SHP77 (cell line): ENCODE measurements at regions not wholly inside any gene's neighbourhood (a gene's known extent, or its start where the extent isn't known, plus 50 kb on each side); places are given as distances from the start of the nearest gene placed in this dataset.

Experiments used
- DNase-seq, 2 experiments: peaks; one replicate each; lab custom pipeline; 2025; lab: John Stamatoyannopoulos, UW

DNA sequence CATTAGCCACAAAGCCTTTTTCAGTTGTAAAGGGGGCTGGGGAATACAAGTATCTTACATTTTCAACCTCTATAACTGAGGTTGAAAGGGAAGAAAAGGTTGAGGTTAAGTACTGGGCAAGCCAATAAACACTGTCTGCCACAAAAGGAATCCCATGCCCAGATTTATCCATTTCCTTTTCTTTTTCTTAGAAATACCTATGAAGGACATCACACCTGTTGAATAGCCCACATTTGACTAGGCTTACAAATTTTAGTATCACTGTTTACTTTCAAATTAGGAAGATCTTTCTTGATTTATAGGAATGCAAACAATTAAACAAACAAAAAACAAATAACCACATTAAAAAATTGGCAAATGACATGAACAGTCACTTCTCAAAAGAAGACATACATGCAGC is 81.0 kb upstream of the CAV2 start:
- no peak for DNase-seq

DNA sequence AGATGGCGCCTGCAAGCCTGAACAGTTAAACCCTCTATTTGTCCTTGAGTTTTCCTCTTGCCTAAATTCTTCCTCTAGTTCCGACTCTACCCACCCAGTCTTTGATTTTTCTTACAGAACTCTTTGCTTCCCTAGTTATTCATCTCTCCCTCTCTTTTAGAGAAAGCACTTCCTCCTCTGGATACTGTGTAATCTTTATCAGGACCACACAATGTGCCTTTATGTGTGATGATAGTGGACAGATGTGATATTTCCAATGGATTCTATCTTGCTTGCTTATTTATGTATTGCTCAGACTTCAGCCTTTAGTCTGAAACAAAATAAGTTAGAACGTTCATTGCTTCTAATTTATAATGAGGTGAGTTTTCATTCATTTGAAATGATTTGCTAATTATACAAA is 79.5 kb upstream of the CAV2 start:
- DNase-seq = no peak

DNA sequence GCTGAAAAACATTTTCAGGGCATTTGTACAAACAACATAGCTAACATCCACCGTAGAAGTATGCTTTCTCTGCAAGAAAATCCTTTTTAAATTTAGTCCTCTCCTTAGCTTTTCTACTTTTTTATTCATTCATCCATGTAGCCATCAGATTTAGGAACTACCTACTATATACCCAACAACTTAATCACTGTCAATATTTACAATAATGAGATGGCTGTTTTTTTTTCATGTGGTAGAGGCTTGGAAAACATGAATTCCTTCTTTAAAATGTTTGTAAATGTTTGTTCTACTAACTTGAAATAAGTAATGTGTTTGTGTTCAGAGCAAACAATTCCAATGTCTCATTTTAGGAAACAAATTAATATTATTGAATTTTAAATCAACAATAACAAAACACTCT is 78.2 kb upstream of the CAV2 start:
- DNase-seq = no peak

DNA sequence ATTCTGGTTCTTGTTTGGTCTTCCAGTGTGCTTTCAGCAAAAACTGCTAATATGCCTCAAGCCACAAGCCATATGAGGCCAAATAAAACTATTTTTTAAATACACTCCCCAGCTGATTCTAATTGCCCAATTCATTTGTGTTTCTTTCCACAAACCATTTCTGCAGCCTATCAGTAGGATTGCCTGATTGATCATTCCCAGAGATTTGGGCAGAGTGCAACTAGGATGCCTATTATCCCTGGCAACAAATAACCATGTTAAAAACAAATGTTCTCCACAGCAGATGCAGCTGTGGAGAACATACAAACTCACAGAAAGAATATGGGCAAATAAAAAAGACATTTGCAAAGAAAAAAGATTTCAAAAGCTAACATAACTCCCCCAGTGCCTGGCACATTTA is 76.9 kb upstream of the CAV2 start:
- DNase-seq = no peak

DNA sequence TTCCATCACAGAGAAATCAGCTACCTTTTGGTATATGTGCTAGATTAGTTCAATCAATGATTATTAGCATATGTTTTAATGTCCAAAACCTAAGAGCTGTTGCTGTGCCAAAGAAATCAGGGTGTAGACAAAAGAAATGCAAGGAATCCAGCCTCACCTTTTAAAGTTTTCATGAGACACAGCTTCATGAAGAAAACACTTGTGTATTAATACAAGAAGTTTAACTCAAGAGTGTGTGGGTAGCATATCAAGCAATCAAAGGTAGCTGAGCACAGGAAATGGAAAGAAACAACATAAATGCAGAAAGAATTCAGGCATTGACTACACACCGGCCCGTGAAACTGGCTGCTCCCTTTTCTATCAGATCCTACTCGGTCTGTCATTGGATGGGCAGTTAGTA is 76.0 kb upstream of the CAV2 start:
- DNase-seq = no peak

DNA sequence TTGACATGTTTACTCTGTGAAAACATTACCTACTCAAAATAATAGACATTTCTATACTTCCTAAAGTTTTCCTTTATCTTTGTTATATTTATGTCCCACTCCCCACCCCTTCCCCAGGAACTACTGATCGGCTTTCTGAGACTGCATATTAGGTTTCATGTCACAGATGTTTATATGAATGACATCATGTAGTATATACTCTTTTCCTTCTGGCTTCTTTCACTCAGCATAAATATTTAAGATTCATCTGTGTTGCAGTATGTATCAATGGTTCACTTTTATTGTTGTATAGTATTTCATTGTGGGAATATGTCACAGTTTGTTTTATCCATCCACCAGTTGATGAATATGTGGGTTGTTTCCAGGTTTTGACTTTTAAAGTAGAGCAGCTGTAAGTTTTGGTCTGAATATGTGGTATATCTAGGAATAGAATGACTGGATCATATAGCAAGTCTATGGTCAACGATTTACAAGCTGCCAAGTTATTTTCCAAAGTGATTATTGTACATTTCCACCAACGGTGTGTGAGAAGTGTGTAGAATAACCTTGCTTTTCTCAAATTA is 73.8 kb upstream of the CAV2 start:
- no peak for DNase-seq

DNA sequence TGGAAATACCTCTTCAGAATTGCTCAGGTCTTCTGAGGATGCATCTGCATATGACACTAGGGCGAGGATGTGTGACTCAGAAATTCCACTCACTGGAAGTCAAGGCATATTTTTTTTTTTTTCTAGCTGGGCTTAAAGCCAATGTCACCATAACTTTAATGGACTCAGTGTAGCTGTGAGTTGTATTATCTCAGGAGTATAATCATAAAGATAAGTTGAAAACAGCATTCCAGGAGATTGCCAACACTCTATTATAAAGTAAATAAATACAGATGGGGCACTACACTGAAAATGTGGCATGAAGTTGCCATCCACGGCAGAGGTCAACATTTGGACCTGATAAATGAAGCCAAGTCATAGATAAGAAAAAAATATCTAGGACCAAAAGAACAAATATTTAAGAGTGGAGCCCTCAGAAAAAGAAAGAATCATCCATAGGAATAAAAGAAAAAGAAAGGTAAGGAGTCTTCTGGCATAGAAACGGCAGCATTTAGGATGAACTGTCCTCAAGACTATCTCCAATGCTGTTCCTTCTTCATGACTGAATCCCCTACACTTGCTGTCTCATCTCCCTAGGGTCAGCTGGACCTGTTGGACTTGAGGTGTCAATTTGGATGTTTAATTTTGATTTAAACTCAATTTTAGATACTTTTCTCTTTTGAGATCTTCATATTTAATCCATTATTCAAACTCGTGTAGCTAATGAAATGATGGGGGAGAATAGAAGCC is 72.9 kb upstream of the CAV2 start:
- no peak for DNase-seq

DNA sequence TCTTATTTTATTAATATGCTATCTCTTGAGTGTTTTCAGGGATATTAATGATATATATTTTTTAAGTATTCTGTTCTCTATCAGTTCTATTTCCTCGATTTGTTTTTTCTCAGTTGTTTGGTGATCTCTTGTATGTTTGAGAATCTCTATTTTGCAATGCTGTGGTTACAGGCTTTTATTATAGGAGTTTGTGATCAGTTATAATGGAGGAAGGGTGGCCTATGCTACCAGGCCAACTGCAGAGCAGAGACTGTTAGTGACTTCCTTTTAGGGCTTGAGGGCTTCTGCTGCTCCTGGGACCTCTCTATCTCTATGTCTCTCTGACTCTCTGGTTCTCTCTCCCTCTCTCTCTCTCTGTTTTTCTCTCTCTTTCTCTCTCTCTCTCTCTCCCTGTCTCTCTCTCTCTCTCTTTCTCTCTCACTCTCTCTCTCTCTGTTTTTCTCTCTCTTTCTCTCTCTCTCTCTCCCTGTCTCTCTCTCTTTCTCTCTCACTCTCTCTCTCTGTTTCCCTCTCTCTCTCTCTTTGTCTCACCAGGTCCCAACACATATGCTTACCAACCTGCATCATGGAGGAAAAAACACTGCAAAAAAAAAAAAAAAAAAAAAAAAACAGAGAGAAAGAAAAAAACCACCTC is 69.4 kb upstream of the CAV2 start:
- no peak for DNase-seq

DNA sequence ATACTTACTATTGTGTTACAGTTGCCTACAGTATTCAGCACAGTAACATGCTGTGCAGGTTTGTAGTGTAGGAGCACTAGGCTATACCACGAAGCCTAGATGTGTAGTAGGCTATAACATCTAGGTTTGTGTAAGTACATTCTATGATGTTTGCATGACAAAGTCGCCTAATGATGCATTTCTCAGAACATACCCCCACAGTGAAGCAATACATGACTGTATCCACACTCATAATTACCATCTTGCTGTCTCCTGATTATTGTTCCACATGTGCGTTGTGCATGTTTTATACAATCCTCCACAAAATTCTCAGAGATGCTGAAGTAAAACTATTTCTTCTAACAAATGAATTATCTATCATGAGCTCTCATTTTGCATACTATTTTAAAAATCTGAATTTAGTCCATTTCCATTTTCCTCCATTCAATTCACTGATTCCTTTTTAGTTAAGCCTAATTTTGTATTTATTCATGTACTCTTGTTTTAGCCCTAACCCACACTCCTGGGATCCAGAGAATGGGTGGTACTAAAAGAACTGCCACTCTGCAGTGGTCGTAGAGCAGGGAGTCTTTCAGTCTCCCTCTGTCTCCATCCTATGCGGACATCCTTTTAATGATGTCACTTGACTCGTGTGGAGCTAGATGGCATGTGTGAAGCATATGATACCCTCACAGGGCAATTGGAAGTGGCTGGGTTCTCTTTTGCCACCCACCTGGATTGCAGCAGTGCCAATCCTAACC is 67.6 kb upstream of the CAV2 start:
- no peak for DNase-seq

DNA sequence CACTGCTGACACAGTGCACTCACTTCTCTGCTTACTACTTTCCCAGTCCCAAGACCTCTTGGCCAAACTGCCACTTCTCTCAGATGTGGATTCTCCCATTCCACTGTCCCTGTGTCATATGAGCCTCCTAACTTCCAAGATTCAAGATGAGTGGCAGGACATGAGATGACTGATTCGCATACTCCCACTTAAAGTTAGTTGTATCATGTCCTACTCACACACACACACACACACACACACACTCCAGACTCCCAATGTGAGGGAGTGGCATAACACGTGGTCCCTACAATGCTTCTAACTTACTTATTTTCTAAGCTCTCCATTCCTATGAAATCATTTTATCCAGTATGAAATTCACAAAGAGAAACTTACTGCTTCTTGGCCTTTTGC is 67.0 kb upstream of the CAV2 start:
- no peak for DNase-seq

DNA sequence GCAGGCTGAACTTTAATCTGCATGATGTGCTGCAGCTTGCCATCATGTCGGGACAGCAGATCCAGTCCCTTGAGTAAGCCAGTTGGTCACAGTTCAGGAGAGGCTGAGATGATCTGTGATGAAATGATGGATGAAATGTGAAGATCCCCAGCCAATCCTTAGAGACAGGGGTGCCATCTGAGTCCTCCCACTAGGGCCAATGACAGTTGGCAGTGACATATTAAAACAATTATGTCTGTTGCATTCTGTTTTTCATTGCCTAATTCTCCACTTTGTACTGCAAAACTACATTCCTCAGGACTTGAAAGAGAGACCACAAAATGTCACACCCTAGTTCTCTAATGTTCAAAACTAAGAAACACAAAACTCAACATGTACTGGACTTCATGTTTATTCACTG is 66.3 kb upstream of the CAV2 start:
- no peak for DNase-seq

DNA sequence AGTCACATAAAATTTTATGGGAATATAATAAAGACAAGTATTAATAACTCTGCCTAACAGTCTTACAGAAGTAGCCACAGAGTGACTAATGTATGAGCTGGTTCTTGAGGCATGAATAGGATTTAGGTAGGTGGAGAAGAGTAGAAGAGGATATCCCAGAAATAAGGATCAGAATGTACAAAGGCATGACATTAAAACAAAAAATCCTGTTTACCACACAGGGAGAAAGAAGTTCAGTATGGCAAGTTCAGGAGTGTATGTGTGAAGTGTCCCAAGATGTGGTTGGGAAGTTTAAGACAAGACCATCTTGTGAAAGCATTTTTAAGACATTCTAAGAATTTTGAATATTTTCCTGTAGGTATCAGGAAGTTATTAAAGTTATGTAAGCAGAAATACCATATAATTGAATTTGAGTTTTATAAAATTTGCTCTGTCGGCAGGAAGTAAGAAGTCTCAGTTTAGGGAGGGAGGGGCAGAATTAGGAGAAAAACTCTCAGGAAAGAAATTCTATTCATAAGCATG is 64.7 kb upstream of the CAV2 start:
- no peak for DNase-seq

DNA sequence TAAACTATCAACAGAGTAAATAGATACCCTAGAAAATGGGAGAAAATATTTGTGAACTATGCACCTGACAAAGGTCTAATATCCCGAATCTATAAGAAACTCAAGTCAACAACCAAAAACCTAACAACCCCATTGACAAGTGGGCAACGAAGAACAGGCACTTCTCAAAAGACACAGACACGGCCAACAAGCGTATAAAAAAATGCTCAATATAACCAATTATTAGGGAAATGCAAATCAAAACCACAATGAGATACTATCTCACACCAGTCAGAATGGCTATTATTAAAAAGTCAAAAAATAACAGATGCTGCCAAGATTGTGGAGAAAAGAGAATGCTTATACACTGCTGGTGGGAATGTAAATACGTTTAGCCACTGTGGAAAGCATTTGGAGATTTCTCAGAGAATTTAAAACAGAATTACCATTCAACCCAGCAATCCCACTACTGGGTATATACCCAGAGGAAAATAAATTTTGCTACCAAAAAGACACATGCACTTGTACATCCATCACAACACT is 63.2 kb upstream of the CAV2 start:
- DNase-seq = no peak

DNA sequence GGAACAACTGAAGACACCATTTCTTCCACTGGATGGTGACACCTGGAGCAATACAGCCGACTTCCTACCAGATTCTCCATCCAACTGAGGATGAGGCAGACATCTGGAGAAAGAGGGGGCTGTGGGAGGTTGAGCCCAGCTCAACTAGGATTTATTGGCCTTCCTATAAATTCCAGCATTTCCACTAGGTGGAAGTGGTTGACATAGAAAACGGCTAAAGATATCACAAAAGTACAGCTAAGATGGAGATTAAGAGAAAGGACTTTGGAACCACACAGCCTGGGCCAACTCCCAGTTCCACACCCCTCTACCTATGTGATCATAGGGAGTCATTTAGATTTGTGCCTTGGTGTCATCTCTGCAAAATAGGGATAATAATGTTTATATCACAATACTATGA is 61.3 kb upstream of the CAV2 start:
- no peak for DNase-seq

DNA sequence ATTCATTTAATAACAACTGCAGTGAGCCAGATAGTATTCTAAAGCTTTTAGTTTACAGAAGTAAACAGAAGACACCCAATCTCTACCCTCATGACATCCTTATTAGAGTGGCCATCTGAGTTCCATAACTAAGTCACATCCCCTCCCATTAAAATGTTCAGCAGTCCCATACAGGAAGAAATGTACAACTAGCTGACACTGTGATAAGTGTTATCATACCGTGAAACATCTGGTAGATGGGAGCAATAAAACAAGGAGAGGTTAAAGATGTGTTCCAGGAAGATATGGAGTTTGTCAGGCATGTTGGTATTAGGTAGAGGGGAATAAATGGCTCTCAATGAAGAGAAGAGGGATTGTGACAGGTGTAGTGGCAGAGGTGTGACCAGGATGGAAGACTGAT is 60.5 kb upstream of the CAV2 start:
- DNase-seq = no peak

DNA sequence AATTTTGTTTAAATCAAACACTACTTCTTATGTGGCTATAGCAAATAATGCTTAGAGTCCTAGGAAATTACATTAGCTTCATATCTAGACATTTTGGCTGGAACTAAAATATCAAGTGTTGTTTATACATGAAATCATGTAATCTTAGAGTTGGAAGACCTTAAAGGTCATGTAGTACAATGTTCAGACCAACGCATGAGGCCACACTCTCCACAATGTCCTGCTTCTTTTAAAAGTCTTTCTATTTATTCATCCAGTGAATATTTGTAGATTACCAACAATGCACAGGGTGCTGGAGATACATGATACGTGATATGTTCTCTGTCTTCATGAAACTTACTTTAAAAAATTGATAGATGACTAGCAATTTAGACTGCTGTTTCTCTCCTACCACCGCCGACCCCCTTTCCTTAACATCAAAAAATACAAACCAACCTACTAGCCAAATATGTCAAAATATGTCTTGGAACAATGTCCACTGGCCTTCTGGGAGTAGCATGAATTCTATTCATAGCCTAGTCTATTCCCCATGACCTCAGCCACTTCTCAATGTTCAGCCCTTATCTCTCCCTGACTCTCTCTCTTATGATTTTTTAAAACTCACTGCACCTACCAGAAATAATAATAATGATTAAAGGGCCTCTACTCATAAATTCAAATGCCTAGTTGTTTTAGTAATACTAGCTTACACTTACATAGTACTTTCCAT is 59.5 kb upstream of the CAV2 start:
- DNase-seq = no peak

DNA sequence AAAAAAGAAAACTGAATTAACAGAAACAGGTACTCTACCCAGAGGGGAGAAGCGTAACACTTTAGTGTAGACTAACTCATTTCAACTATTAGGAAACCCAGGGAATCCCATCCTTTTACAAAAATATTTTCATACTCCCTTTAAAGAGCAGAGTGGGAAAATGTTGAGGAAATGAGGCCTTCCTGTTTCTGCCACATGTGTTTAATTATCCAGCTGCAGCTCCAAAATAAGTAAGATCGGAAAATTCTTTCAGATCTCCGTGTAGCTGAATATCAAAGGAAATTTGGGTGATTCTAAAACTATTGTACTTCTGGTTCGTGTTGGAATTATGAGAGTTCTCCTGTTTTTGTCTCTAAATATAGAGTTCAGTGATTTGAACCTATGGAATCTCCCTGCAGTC is 58.0 kb upstream of the CAV2 start:
- DNase-seq = no peak

DNA sequence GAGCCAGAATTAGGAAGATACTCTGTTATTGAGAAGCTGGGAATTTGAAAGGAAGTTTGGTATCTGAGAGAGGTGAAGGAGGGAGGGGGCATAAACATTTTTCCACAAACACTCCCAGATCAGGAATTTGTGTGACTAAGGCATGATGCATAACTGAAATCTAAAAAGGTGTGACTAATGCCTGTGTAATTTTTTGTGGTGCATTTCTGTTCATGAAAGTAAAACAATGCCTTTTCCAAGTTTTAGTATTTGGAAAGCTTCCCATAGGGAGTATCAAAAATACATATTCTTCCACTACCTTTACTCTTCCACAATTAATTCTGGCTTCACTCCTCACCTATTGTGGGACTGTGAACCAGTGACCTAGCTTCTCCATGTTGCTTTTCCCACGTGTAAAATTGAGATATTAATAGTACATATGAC is 56.4 kb upstream of the CAV2 start:
- DNase-seq = no peak

DNA sequence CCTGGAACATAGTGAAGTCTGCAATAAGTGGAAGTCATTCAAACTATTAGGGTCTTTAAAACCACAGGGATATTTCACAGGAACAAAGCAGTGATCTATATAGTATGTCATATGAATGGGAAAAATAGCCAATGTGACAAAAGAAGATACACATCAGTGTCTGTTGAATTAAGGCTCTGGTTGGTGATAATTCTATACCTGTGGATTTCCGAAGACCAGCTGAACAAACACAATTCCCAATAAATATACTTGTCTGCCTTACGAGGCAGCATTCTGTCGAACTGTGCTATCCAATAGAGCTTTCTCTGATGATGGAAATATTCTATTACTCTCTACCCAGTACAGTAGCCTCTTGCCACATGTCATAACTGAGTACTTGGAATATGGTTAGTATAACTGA is 55.9 kb upstream of the CAV2 start:
- peak; percentile 41 to 52 for DNase-seq

DNA sequence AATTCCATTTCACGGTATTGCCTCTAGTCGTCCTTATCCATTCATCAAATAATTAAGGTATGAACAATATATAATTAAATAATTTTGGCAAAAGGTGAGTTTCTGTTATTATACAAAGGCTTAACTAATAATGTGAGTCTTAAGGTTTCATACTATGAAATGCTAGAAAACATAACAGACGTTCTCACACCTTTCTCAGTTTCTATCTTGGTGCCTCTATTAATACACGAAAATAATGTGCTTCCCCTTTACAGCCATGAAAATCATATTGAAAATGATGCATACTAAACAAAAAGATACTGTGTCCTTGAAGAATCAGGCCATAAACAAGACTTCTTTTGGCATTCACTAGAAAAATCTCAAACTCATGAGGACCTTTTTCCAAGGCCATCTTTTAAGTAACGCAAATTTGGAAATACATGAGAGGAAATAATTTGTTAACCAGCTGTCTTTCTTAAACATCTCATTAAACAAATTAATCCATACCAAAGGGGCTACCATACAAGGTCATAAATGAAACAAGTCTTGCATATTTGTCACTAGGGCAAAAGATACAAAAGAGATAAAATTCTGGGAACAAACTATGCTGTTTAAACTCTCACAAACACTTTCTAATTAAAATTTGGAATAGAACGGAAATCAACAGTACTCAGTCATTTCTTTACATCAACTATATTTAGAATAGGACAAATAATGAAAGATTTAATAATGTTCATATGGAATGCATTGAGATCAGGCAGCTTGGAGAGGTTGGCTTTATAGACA is 53.9 kb upstream of the CAV2 start:
- no peak for DNase-seq

DNA sequence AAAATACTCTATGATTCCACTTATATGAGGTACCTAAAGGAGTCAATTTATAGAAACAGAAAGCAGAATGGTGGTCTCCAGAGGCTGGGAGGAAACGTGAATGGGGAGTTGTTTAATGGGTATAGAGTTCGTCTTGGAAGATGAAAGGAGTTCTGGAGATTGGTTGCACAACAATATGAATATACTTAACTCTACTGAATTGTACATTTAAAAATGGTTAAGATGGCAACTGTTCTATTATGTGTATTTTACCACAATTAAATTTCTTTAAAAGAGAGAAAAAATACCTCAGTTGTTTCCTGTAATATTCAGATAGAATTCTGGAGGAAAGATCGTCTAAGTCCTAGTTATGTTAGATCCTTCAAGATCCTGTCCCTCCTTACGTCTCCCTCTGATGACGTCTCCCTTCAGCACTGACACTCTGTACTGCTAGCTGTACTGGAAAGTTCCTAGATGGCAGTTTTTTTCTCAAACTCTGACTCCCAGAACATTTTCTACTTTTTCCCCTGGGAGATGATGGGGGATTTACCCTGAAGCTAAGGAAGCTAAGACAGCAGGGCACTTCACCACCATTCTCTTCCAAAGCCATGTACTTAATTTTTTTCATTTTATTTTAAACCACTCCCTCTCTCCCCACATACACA is 53.2 kb upstream of the CAV2 start:
- no peak for DNase-seq
